ENCODE measurements at regions not wholly inside any gene's neighbourhood (a gene's known extent, or its start where the extent isn't known, plus 50 kb on each side); places are given as distances from the start of the nearest gene placed in this dataset.

DNA sequence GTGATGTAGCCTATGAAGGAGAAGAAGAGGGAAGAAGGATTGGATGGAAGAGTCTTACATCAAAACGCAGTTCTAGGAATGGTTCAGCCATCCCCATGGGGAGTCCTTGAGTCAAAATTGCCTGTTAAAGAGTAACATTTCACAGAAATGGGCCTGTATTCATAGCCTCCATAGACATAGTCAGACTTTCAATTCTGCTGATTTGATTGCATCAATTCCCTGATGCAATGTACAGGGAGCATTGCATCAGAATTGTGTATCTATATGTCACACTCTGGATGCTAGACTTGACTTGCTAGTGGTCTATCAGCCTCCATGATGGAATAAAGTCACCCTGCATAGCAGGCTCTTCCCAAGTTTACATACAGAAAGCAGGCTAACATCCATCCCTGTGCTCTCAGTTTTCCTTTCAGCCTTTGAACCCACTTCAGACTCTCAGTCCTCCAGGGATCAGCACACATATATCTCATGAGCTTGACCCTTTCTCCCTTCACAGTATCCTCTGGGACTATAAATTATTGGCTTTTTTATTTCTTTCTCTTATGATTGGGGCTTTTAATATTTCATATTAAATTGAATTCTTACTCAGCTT lies 1111.7 kb upstream of the B3GALT2 start:
- TF ChIP-seq, protein P1, sequence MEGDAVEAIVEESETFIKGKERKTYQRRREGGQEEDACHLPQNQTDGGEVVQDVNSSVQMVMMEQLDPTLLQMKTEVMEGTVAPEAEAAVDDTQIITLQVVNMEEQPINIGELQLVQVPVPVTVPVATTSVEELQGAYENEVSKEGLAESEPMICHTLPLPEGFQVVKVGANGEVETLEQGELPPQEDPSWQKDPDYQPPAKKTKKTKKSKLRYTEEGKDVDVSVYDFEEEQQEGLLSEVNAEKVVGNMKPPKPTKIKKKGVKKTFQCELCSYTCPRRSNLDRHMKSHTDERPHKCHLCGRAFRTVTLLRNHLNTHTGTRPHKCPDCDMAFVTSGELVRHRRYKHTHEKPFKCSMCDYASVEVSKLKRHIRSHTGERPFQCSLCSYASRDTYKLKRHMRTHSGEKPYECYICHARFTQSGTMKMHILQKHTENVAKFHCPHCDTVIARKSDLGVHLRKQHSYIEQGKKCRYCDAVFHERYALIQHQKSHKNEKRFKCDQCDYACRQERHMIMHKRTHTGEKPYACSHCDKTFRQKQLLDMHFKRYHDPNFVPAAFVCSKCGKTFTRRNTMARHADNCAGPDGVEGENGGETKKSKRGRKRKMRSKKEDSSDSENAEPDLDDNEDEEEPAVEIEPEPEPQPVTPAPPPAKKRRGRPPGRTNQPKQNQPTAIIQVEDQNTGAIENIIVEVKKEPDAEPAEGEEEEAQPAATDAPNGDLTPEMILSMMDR (IDR thresholded peaks at IDR 0.05; ENCODE audit: poor library complexity) = no peak
- TF ChIP-seq EZH2 (IDR thresholded peaks at IDR 0.05; ENCODE audit: borderline replicate concordance) (no peak), EZH2phosphoT487 (IDR thresholded peaks at IDR 0.05; ENCODE audit: low read depth, severe bottlenecking, unreplicated experiment) (no peak)
